WTC11 (cell line): ENCODE measurements at regions not wholly inside any gene's neighbourhood (a gene's known extent, or its start where the extent isn't known, plus 50 kb on each side); places are given as distances from the start of the nearest gene placed in this dataset.
"Not testable (repeated sequence)": the region's sequence is repeated elsewhere in the genome, so short reads cannot be mapped to it uniquely, and the experiment has no call there.

Experiments used
- CREB1 ChIP-seq: sonication (generic); formaldehyde crosslinking; IDR thresholded peaks from 2 replicates; pipeline ENCODE4 v1.8.0; 2023; ENCODE audit warnings: mild to moderate bottlenecking, missing genetic modification reagents
- ESRRA ChIP-seq: sonication (generic); formaldehyde crosslinking; IDR thresholded peaks from 2 replicates; pipeline ENCODE4 v1.8.1; 2022; ENCODE audit warnings: mild to moderate bottlenecking, missing genetic modification reagents, borderline replicate concordance
- SP1 ChIP-seq: sonication (generic); formaldehyde crosslinking; conservative IDR thresholded peaks from 2 replicates; pipeline ENCODE4 v1.8.1; 2022; ENCODE audit warnings: missing genetic modification reagents

- TF ChIP-seq ESRRA (CRISPR knock-in tag); CREB1; SP1 (CRISPR knock-in tag): not testable (repeated sequence)
Observed at GRCh38 chr16:15224651-15225050, 130.6 kb upstream of the RRN3 start.
